H4 (cell line): ENCODE measurements at regions not wholly inside any gene's neighbourhood (a gene's known extent, or its start where the extent isn't known, plus 50 kb on each side); places are given as distances from the start of the nearest gene placed in this dataset.
"Not testable (repeated sequence)": the region's sequence is repeated elsewhere in the genome, so short reads cannot be mapped to it uniquely, and the experiment has no call there.

Experiments
- DNase-seq: peaks from one replicate; pipeline ENCODE4 v3.0.0-alpha.2; 2015; ENCODE audit warnings: low spot score

- DNase-seq: no peak
Observed at GRCh38 chrX:114450911-114451310, 133.0 kb upstream of the HTR2C start.

DNA sequence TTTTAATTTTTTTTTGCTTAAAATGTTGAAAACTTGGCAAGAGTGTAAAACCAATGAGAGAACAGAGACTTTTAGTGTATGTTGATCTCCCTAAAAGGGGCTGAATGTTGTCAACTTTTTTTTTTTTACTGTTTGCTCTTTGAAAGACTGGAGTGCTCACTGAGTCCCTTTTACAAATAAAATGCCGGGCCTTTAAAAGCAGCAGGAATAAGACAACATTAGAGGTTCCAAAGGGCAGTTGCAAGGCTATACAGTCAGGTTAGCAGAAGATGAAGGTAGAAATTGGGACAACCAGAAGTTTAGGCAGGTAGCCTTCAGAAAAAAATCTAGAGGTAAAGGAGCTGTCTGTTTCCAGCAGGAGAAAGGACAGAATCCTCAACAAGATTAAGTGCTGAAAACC is 132.5 kb upstream of the HTR2C start:
- no peak for DNase-seq

GRCh38 chrX:114462266-114462665 is 121.6 kb upstream of the HTR2C start:
- DNase-seq: no peak

GRCh38 chrX:114465689-114466088 is 118.2 kb upstream of the HTR2C start:
- no peak for DNase-seq

GRCh38 chrX:114472008-114472407 is 111.9 kb upstream of the HTR2C start:
- DNase-seq: not testable (repeated sequence)

- no peak for DNase-seq
Observed at GRCh38 chrX:114472788-114473187, 111.1 kb upstream of the HTR2C start.

DNA sequence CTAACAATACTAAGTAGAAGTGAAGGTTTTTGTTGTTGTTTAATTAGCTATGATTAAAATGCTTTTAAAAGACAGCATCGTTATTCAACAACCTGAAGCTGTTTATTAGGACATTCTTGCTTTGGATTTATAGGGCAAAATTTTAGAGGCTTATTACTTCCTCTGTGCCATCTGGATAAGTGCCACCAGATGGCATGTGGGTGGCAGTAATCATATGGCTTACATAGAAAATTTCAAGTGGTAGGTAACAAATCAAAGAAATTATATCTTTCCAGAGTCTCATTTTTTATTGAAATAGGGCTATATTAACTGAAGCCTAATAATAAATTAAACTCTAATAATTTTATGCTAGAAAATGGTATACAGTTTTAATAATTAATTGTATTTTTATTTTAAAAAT is 83.3 kb upstream of the HTR2C start:
- DNase-seq: peak; percentile 2

DNA sequence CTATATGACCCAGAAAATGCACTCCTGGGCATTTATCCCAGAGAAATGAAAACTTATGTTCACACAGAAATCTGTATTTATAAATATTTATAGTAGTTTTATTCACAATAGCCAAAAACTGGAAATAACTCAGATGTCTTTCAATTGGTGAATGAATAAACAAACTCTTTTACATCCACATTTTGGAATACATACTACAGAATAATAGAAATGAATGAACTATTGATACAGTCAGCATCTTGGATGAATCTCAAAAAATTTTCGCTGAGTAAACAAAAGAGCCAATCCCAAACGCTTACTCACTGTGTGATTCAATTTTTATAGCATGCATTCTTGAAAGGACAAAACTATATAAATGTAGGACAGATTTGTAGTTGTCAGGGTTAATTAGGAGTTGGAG is 75.1 kb upstream of the HTR2C start:
- no peak for DNase-seq

- no peak for DNase-seq
Observed at GRCh38 chrX:114519524-114519923, 64.4 kb upstream of the HTR2C start.

- not testable (repeated sequence) for DNase-seq
Observed at GRCh38 chrX:114520701-114521100, 63.2 kb upstream of the HTR2C start.

DNA sequence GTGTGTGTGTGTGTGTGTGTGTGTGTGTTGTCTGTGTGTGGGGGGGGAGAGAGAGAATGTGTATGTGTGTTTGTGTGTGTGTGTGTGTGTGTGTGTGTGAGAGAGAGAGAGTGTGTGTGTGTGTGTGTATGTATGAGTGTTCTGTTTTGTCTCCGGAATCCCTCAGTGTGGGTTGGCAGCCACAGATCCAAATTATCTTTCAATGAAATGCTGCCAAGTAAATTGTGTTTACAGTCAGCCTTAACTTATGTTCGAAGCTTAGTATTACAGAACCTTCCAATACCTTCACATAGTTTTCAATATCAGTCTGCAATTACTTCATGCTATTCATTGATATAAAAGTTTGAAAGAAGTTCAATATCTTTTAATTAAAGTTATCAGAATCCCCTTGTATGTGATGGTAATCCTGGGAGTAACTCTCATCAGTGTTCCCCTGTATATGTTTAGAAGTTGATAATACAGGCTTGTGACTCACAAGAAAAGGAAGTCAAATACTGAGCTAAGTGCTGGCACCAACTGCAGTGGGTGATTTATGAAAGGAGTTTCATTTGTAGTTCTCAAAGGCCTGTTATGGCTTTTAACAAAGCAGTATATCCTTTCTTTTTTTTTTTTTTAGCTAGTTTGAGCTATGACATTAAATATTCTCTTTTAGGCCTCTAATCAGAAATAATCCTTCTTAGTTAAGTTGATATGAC is 51.6 kb upstream of the HTR2C start:
- DNase-seq: peak; percentile 62
